RPMI7951 (cell line): ENCODE measurements at regions not wholly inside any gene's neighbourhood (a gene's known extent, or its start where the extent isn't known, plus 50 kb on each side); places are given as distances from the start of the nearest gene placed in this dataset.

Experiments
- DNase-seq: peaks from one replicate; pipeline ENCODE4 v3.0.0-alpha.2; 2012; ENCODE audit warnings: low read depth

GRCh38 chr2:67338601-67339233, 58.4 kb upstream of the ETAA1 start:
- no peak for DNase-seq

DNA sequence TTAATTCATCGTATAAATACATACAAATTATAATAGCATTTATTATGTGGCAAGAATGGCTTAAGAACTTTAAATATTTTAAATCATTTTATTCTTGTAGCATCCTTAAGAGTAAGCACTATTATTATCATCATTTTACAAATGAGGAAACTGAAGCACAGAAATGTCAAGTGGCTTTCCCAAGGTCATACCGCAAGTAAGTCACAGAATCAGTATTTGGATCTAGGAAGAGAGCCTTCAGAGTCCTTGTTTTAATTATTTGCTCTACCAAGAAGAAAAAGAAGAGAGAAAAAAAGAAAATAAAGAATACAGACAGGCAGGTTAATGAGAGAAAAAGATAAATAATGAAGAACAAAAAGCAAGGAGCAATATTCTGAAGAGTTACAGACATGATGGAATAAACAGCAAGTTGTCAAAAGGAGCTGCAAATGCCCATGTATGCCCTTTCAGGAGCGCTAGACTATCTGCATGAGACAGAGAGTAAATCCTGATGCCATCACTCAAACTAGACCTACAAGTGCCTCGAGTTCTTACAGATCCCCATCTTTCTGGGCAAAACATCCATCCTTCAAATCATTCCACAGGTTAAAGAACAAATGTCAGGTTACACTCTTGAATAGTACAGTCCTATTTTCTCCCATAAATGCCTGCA, 57.8 kb upstream of the ETAA1 start:
- no peak for DNase-seq

DNA sequence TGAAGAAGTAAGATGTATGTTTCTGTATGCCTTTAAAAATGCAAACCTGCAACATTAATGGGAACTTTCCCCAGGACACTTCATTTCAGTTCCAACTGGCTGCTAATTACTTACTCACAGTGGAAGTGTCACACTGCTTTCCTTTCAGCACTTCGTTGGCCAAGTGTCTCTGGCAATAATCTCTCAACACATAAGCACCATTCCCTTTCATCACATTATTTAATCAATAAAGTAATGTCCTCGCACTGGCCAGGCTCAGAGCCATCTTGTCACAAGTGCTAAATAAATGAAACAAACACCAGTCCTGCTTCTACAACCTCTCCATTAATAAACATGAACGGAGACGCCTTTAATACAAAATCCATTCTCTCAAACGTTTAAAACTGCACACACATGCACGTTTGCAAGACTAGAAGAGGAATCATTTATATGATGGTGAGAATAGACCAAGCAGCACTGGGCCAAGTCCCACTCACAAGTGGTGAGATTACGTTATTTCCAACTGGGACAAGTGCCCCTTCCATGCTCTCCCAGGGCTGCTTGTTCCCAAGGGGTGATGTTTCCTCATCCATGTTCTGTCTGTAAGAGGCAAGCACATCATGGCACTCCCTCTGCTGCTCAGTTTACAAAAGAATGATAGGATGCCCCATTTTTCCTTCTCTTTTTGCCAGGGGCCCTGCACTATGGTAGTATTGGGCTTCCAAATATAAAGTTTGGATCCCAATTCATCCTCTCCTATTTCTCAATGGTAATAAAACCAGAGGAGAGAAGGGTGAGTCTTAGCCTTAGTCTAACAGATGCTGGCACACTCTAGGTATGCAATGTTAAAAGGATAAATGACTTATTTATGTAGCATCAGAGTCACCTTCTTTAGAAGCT, 56.8 kb upstream of the ETAA1 start:
- no peak for DNase-seq

GRCh38 chr2:67341012-67341318, 56.2 kb upstream of the ETAA1 start:
- DNase-seq: no peak

- DNase-seq: no peak
Observed at GRCh38 chr2:67341336-67341735, 55.8 kb upstream of the ETAA1 start.

DNA sequence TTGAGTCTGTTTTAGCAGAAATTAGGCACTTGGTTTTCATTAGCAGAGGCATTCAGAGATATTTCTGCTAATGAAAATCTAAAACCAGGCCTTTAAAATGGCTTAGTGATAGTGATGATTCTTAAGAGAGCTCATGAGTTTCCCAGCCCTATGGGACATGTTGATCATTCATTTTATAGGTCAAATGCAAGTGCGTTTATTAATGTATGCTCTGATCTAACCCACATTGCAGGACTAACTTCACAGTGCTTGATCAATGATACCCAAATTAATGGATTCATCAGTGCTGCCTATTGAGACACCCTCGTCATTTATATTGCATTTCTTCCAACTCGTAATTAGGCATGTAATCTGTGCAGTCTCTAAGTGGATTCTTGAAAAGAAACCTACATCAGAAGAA, 54.7 kb upstream of the ETAA1 start:
- no peak for DNase-seq

DNA sequence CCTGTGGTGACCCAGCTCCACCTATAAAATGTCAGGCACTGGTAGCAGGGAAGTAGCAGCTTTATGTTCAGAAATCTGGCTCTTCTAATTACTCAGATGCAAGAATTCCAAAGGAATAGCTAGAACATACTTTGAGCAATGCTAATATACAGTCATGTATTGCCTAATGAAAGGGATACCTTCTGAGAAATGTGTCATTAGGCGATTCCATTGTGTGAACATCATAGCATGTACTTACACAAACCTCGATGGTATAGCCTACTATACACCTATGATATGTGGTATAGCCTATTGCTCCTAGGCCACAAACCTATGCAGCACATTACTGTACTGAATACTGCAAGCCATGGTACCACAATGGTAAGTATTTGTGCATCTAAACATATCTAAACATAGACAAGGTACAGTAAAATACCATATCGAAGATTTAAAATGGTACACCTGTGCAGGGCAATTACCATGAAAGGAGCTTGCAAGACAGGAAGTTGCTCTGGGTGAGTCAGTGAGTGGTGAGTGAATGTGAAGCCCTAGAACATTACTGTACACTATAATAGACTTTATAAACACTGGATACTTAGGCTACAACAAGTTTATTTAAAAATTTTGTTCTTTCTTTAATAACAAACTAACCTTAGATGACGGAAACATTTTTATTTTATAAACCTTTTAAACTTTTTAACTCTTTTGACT, 50.3 kb upstream of the ETAA1 start:
- DNase-seq: no peak
